OCI-LY3 (cell line): ENCODE measurements at regions not wholly inside any gene's neighbourhood (a gene's known extent, or its start where the extent isn't known, plus 50 kb on each side); places are given as distances from the start of the nearest gene placed in this dataset.

ENCODE experiments used
- EZH2phosphoT487 ChIP-seq: fragments of 200-600 bp; shearing (Covaris generic); IDR thresholded peaks from 2 replicates; pipeline ENCODE4 v1.6.1; 2018; ENCODE audit warnings: antibody characterized with exemption, mixed run types, low read depth
- TF ChIP-seq, protein P1 (sequence below): fragments of 200-600, 300-600 bp; sonication (generic); IDR thresholded peaks from 2 replicates; pipeline ENCODE4 v1.5.1; 2014; ENCODE audit warnings: antibody characterized with exemption, low read length, low read depth

DNA sequence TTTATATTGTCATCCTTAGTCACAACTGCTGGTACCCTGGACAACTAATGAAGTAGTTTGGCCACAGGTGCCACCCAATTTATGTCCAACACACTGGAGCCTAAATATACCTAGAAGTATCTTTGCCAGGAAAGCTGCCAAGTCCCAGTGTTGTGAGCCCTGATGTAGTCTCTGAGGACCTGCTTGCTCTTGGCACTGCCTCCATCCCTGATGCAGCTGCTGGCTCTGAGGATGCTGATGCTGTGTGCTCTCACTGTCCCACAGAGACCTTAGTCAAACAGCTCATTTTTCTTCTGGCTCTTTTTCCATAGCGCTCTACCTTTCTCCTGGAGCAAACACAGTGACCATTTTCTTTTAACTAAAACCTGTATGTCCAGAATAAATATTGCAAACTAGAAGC is 1535.4 kb upstream of the ADGRL3 start:
- TF ChIP-seq, protein P1, sequence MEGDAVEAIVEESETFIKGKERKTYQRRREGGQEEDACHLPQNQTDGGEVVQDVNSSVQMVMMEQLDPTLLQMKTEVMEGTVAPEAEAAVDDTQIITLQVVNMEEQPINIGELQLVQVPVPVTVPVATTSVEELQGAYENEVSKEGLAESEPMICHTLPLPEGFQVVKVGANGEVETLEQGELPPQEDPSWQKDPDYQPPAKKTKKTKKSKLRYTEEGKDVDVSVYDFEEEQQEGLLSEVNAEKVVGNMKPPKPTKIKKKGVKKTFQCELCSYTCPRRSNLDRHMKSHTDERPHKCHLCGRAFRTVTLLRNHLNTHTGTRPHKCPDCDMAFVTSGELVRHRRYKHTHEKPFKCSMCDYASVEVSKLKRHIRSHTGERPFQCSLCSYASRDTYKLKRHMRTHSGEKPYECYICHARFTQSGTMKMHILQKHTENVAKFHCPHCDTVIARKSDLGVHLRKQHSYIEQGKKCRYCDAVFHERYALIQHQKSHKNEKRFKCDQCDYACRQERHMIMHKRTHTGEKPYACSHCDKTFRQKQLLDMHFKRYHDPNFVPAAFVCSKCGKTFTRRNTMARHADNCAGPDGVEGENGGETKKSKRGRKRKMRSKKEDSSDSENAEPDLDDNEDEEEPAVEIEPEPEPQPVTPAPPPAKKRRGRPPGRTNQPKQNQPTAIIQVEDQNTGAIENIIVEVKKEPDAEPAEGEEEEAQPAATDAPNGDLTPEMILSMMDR = no peak
- TF ChIP-seq EZH2phosphoT487 = no peak
